Anterior cingulate cortex (tissue), 58 donors: ENCODE measurements at regions not wholly inside any gene's neighbourhood (a gene's known extent, or its start where the extent isn't known, plus 50 kb on each side); places are given as distances from the start of the nearest gene placed in this dataset.
A peak's percentile ranks its signal among the peaks of the same experiment; 100 is the strongest.
"Not testable (repeated sequence)": the region's sequence is repeated elsewhere in the genome, so short reads cannot be mapped to it uniquely, and the experiment has no call there.

Source experiments
- DNase-seq, 58 donors: peaks; one replicate each; lab custom pipeline; 2025; lab: John Stamatoyannopoulos, UW

GRCh38 chr7:69388452-69389137 is 209.7 kb upstream of the AUTS2 start:
- no peak for DNase-seq

- DNase-seq = no peak
These were observed 209.1 kb upstream of the AUTS2 start for GRCh38 chr7:69389216-69389615.

- DNase-seq = not testable (repeated sequence)
These were observed 204.4 kb upstream of the AUTS2 start for GRCh38 chr7:69393912-69394311.

GRCh38 chr7:69395061-69395714 is 203.1 kb upstream of the AUTS2 start:
- DNase-seq = no peak

- peak in 2 of 58 donors; percentile 28 to 45 for DNase-seq
These were observed 199.3 kb upstream of the AUTS2 start for GRCh38 chr7:69398986-69399385.

- peak in 49 of 58 donors; percentile 2 to 83 (median 42) for DNase-seq
These were observed 198.9 kb upstream of the AUTS2 start for GRCh38 chr7:69399401-69399800.

GRCh38 chr7:69402696-69403095 is 195.6 kb upstream of the AUTS2 start:
- DNase-seq = no peak

GRCh38 chr7:69403169-69403568 is 195.1 kb upstream of the AUTS2 start:
- peak in 4 of 58 donors; percentile 1 to 2 (median 1) for DNase-seq

GRCh38 chr7:69411018-69411417 is 187.3 kb upstream of the AUTS2 start:
- DNase-seq = no peak

- no peak for DNase-seq
These were observed 186.8 kb upstream of the AUTS2 start for GRCh38 chr7:69411466-69411865.

- peak in 14 of 58 donors; percentile 0 to 38 (median 6) for DNase-seq
These were observed 185.7 kb upstream of the AUTS2 start for GRCh38 chr7:69412331-69413146.

- no peak for DNase-seq
These were observed 183.7 kb upstream of the AUTS2 start for GRCh38 chr7:69414555-69414954.

GRCh38 chr7:69418869-69419670 is 179.2 kb upstream of the AUTS2 start:
- DNase-seq = peak in 12 of 58 donors; percentile 1 to 24 (median 16)

GRCh38 chr7:69419934-69420333 is 178.3 kb upstream of the AUTS2 start:
- no peak for DNase-seq

- no peak for DNase-seq
These were observed 175.7 kb upstream of the AUTS2 start for GRCh38 chr7:69422574-69422985.

- DNase-seq = no peak
These were observed 171.6 kb upstream of the AUTS2 start for GRCh38 chr7:69426705-69427104.

- DNase-seq = no peak
These were observed 170.2 kb upstream of the AUTS2 start for GRCh38 chr7:69428089-69428488.

- peak in 54 of 58 donors; percentile 2 to 64 (median 34) for DNase-seq
These were observed 168.3 kb upstream of the AUTS2 start for GRCh38 chr7:69429911-69430383.

- DNase-seq = peak in 11 of 58 donors; percentile 1 to 36 (median 5)
These were observed 167.8 kb upstream of the AUTS2 start for GRCh38 chr7:69430384-69431021.

GRCh38 chr7:69431626-69432025 is 166.6 kb upstream of the AUTS2 start:
- no peak for DNase-seq
